ENCODE measurements at regions not wholly inside any gene's neighbourhood (a gene's known extent, or its start where the extent isn't known, plus 50 kb on each side); places are given as distances from the start of the nearest gene placed in this dataset.

GRCh38 chr9:135209852-135210251 is 122.4 kb downstream of the OLFM1 start:
- TF ChIP-seq EZH2phosphoT487 (IDR thresholded peaks at IDR 0.05; ENCODE audit: low read depth, severe bottlenecking, unreplicated experiment), result no peak
- TF ChIP-seq CTCF (IDR thresholded peaks at IDR 0.05; ENCODE audit: poor library complexity), result no peak
- no peak for TF ChIP-seq EZH2 (IDR thresholded peaks at IDR 0.05; ENCODE audit: borderline replicate concordance)
